22Rv1 (cell line): ENCODE measurements at regions not wholly inside any gene's neighbourhood (a gene's known extent, or its start where the extent isn't known, plus 50 kb on each side); places are given as distances from the start of the nearest gene placed in this dataset.

ENCODE experiments used
- CTCF ChIP-seq: fragments of 450-650 bp; IDR thresholded peaks from 2 replicates; pipeline ENCODE4 v1.5.1; 2017; ENCODE audit warnings: mild to moderate bottlenecking
- ZFX ChIP-seq: fragments of 450-650 bp; IDR thresholded peaks from 2 replicates; pipeline ENCODE4 v1.6.1; 2017; ENCODE audit warnings: antibody characterized with exemption, borderline replicate concordance

GRCh38 chr2:187826023-187826422 lies 271.8 kb upstream of the TFPI start:
- TF ChIP-seq CTCF: no peak
- no peak for TF ChIP-seq ZFX
